ENCODE measurements at regions not wholly inside any gene's neighbourhood (a gene's known extent, or its start where the extent isn't known, plus 50 kb on each side); places are given as distances from the start of the nearest gene placed in this dataset.
A peak's percentile ranks its signal among the peaks of the same experiment; 100 is the strongest.
"Not testable (repeated sequence)": the region's sequence is repeated elsewhere in the genome, so short reads cannot be mapped to it uniquely, and the experiment has no call there.

DNA sequence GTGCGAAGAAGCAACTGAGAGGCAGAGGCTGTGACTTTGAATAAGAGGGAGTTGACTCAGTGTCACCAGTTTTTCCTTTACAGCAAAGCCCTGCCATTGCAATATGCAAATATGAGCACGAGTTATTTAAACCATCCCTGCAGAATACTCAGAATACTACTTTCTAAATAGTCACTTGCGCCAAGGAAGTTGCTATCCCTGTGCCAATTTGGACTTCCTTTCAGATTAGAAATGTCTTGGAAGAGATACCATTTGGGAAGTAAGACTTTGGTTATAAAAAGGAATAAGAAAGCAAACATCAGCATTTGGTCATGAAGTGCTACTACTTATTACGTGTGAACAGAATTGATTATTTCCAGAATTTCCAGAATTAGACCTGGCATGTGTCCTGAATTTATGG, 151.8 kb upstream of the MYT1L start:
- no peaks in the 10 kb centered on the region for H3K27me3 ChIP-seq (ENCODE audit: control insufficient read depth, insufficient read depth, low read length)
- H3K36me3 ChIP-seq (ENCODE audit: control insufficient read depth, insufficient read depth, low read length) = no peaks in the 10 kb centered on the region
- H3K9ac ChIP-seq (ENCODE audit: low read length) = no peak overlapping the region
- H3K4me1 ChIP-seq (ENCODE audit: control insufficient read depth, insufficient read depth, low read length) = no peaks in the 10 kb centered on the region
- no peak overlapping the region for H3K4me3 ChIP-seq (ENCODE audit: low read length)
- no peak overlapping the region for H3K27ac ChIP-seq (ENCODE audit: low read depth, low read length)

DNA sequence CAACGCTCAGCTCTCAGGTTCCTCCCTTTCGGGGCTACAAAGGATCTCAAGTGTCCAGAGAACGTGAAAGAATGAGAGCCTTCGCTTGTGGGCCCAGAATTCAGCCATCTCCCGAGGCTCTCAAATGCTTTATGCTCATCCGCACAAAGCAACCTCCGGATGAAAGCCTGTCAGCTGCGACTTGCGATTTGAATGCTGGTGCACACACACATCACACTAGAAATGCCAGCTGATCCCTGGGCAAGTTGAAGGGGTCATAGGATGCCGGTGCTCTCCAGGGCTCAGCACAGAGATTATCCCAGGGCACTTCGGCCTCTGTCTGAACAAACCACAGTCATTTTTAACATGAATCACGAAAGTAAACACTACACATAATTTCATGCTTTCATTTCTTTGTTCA, 141.8 kb upstream of the MYT1L start:
- H3K36me3 ChIP-seq (ENCODE audit: control insufficient read depth, insufficient read depth, low read length) = no peaks in the 10 kb centered on the region

DNA sequence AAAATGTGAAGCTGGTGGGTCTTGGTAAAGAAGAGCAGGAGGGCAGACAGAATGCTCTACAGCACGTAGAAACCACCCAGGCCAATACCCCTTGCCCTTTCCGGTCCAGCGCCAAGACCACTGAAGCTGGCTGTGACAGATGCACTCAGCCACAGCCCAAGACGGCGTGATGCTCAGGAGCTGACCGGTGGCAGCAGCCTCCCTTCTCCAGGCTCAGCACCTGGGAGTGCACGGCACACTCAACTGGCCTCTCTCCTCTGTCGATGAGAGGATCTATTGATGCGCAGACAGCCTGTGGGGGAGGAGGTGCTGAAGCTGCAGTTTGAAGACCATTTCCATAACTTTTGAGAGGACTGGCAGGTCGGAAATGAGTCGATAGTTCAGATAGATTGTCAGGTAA, 141.0 kb upstream of the MYT1L start:
- no peaks in the 10 kb centered on the region for H3K4me1 ChIP-seq (ENCODE audit: control insufficient read depth, insufficient read depth, low read length)
- H3K9ac ChIP-seq (ENCODE audit: low read length) = no peak overlapping the region
- H3K27me3 ChIP-seq (ENCODE audit: control insufficient read depth, insufficient read depth, low read length) = no peaks in the 10 kb centered on the region
- H3K27ac ChIP-seq (ENCODE audit: low read depth, low read length) = no peak overlapping the region
- no peak overlapping the region for H3K4me3 ChIP-seq (ENCODE audit: low read length)
- no peaks in the 10 kb centered on the region for H3K36me3 ChIP-seq (ENCODE audit: control insufficient read depth, insufficient read depth, low read length)

More for the DNA sequence above, 141.8 kb upstream of the MYT1L start:
- no peaks in the 10 kb centered on the region for H3K4me1 ChIP-seq (ENCODE audit: control insufficient read depth, insufficient read depth, low read length)
- H3K27me3 ChIP-seq (ENCODE audit: control insufficient read depth, insufficient read depth, low read length) = no peaks in the 10 kb centered on the region
- no peak overlapping the region for H3K27ac ChIP-seq (ENCODE audit: low read depth, low read length)
- no peak overlapping the region for H3K9ac ChIP-seq (ENCODE audit: low read length)
- no peak overlapping the region for H3K4me3 ChIP-seq (ENCODE audit: low read length)

DNA sequence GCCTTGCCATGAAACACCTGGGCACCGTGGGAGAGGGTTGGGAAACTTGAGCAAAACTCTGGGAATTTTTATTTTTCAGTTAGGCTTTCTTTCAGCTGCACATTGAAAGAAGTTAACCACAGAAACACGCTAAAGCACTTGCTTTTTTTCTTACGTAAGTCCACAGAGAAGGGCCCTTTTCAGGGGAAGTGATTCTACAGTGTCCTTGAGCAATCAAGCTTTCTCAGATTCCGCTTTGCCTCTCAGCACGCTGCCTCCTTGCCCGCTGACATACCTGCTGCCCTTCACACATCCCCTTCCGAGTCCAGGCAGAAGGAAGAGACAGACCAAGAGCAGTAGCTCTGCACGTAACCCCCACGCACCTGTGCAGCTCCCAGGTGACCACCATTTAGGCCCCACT, 135.5 kb upstream of the MYT1L start:
- Histone ChIP-seq H3K4me1 (ENCODE audit: control insufficient read depth, insufficient read depth, low read length) (no peaks in the 10 kb centered on the region), H3K9ac (ENCODE audit: low read length) (no peak overlapping the region), H3K36me3 (ENCODE audit: control insufficient read depth, insufficient read depth, low read length) (no peaks in the 10 kb centered on the region), H3K27me3 (ENCODE audit: control insufficient read depth, insufficient read depth, low read length) (no peaks in the 10 kb centered on the region), H3K4me3 (ENCODE audit: low read length) (no peak overlapping the region), H3K27ac (ENCODE audit: low read depth, low read length) (no peak overlapping the region)

DNA sequence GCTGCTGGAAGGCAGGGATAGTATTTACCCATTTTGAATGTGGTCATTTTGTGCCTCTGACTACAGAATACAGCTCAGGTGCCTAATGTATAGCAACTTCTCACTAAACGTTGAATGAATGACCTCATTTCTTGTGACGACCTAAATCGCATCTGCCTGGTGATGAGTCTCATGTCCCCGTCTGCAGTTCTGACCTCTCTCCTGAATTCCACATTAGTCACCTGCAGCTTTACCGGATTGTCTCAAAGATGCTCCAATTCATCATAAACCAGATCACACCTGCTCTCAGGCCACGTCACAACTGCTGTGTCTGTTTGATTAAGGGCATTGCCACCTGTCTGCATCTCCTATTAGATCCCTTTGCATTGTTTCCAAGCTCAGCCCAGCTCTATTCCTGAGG, 133.6 kb upstream of the MYT1L start:
- Histone ChIP-seq H3K27me3 (ENCODE audit: control insufficient read depth, insufficient read depth, low read length) (no peaks in the 10 kb centered on the region), H3K4me1 (ENCODE audit: control insufficient read depth, insufficient read depth, low read length) (no peaks in the 10 kb centered on the region), H3K9ac (ENCODE audit: low read length) (no peak overlapping the region), H3K36me3 (ENCODE audit: control insufficient read depth, insufficient read depth, low read length) (no peaks in the 10 kb centered on the region), H3K27ac (ENCODE audit: low read depth, low read length) (no peak overlapping the region), H3K4me3 (ENCODE audit: low read length) (peak overlapping the region; percentile 20)

DNA sequence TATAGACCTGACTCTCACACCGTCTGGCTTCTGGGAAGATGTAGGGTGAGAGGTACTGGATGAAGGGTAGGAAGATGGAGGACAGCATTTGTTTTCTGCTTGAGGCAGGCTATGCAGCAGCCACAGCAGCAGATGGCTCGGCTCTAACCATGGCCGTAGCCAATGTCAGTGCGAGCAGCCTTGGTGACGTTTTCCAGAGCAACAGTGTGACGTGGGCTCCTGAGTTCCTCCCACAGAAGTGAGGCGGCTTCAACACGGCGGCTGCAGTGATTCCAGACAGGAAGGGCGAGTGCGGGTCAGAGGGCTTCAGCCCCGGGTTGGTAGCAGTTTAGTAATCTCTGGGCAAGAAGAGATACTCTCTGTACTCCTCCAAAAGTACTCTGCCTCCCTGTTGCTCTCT, 133.0 kb upstream of the MYT1L start:
- Histone ChIP-seq H3K27ac (ENCODE audit: low read depth, low read length) (no peak overlapping the region), H3K9ac (ENCODE audit: low read length) (no peak overlapping the region), H3K4me1 (ENCODE audit: control insufficient read depth, insufficient read depth, low read length) (no peaks in the 10 kb centered on the region), H3K27me3 (ENCODE audit: control insufficient read depth, insufficient read depth, low read length) (no peaks in the 10 kb centered on the region), H3K4me3 (ENCODE audit: low read length) (peak overlapping the region; percentile 20), H3K36me3 (ENCODE audit: control insufficient read depth, insufficient read depth, low read length) (no peaks in the 10 kb centered on the region)

DNA sequence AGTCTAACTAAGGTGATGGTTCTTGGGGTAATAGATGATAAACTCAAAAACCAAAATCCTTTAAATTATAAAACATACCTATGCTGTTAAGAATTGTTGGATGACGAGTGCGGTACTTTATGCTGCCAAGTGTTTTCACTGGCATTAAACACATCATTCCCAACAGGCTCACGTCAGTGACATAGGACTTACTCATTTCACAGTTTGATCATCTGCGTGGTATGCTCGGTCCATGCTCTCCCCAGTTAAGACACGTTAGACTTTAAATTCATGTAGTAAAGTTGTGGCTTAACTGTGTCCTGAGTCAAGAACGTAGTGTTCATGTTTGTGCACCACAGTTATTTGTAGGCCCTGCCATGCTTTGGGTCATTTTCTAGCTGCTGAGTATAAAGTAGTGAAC, 125.6 kb upstream of the MYT1L start:
- H3K27ac ChIP-seq (ENCODE audit: low read depth, low read length) = no peak overlapping the region
- H3K4me1 ChIP-seq (ENCODE audit: control insufficient read depth, insufficient read depth, low read length) = no peaks in the 10 kb centered on the region
- no peak overlapping the region for H3K9ac ChIP-seq (ENCODE audit: low read length)
- H3K36me3 ChIP-seq (ENCODE audit: control insufficient read depth, insufficient read depth, low read length) = no peaks in the 10 kb centered on the region
- H3K4me3 ChIP-seq (ENCODE audit: low read length) = no peak overlapping the region
- no peaks in the 10 kb centered on the region for H3K27me3 ChIP-seq (ENCODE audit: control insufficient read depth, insufficient read depth, low read length)

DNA sequence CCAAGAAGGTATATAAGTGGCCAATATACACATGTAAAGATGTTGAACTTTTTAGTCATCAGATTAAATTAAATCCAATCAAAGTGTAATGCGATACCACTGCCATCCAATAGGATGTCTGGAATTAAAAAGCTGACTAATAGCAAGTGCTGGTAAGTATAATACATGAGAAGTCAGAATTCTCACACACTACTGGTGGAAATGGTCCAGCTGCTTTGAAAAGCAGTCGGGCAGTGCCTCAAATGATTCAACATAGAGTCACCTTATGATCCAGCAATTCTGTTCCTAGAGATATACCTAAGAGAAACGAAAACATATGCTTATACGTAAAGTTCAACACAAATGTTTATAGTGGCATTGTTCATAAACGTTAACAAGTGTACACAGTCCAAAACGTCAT, 124.1 kb upstream of the MYT1L start:
- no peaks in the 10 kb centered on the region for H3K4me1 ChIP-seq (ENCODE audit: control insufficient read depth, insufficient read depth, low read length)
- no peak overlapping the region for H3K27ac ChIP-seq (ENCODE audit: low read depth, low read length)
- no peak overlapping the region for H3K4me3 ChIP-seq (ENCODE audit: low read length)
- H3K9ac ChIP-seq (ENCODE audit: low read length) = no peak overlapping the region
- H3K36me3 ChIP-seq (ENCODE audit: control insufficient read depth, insufficient read depth, low read length) = no peaks in the 10 kb centered on the region
- no peaks in the 10 kb centered on the region for H3K27me3 ChIP-seq (ENCODE audit: control insufficient read depth, insufficient read depth, low read length)

DNA sequence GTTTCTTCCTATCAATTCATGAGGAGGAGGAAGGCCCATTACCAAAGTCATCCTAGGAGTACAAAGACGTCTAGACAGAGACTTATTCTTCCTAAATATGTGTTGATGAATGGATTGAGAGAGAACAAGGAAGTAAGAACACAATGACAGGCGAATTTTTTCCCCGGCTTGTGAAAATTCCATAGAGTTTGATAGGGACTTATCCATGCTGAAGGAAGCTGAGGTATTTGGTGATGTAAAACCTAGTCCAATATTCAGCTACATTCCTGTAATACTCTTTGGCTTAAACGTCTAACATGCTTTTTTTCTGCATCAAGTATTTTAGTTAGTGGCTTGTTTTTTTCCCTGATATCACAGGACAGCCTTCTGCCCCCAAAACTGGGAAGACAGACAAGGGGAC, 121.9 kb upstream of the MYT1L start:
- Histone ChIP-seq H3K4me3 (ENCODE audit: low read length) (no peak overlapping the region), H3K27me3 (ENCODE audit: control insufficient read depth, insufficient read depth, low read length) (no peaks in the 10 kb centered on the region), H3K36me3 (ENCODE audit: control insufficient read depth, insufficient read depth, low read length) (no peaks in the 10 kb centered on the region), H3K27ac (ENCODE audit: low read depth, low read length) (no peak overlapping the region), H3K9ac (ENCODE audit: low read length) (no peak overlapping the region), H3K4me1 (ENCODE audit: control insufficient read depth, insufficient read depth, low read length) (no peaks in the 10 kb centered on the region)

DNA sequence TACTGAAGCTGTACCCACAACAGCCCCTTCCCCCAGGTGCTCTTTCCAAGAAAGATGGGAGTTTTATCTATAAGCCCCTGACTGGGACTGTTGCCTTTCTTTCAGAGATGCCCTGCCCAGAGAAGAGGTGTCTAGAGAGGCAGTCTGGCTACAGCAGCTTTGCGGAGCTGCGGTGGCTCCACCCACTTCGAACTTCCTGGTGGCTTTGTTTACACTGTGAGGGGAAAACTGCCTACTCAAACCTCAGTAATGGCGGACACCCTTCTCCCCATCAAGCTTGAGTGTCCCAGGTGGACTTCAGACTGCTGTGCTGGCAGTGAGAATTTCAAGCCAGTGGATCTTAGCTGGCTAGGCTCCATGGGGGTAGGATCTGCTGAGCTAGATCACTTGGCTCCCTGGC, 120.2 kb upstream of the MYT1L start:
- H3K4me1 ChIP-seq (ENCODE audit: control insufficient read depth, insufficient read depth, low read length); H3K27ac ChIP-seq (ENCODE audit: low read depth, low read length); H3K9ac ChIP-seq (ENCODE audit: low read length): not testable (repeated sequence)

DNA sequence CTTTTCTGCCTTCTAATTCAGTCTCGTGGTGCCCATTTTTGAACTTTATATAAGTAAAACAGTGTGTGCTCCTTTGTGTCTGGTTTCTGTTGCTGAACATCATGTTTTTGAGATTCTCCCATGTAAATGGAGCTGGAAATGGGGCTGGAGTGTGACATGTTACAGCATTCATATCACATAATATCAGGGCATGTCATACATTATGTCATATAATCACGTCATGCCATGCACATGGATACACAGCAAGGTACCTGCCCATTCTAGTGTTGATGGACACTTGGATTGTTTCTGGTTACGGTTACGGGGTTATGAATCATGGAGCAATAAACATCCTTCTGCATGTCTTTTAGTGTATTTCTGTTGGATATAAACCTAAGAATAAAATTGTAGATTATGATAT, 117.1 kb upstream of the MYT1L start:
- no peaks in the 10 kb centered on the region for H3K36me3 ChIP-seq (ENCODE audit: control insufficient read depth, insufficient read depth, low read length)
- no peaks in the 10 kb centered on the region for H3K4me1 ChIP-seq (ENCODE audit: control insufficient read depth, insufficient read depth, low read length)
- H3K27me3 ChIP-seq (ENCODE audit: control insufficient read depth, insufficient read depth, low read length) = no peaks in the 10 kb centered on the region
- H3K4me3 ChIP-seq (ENCODE audit: low read length) = no peak overlapping the region
- no peak overlapping the region for H3K27ac ChIP-seq (ENCODE audit: low read depth, low read length)
- no peak overlapping the region for H3K9ac ChIP-seq (ENCODE audit: low read length)

More for the DNA sequence above, 120.2 kb upstream of the MYT1L start:
- H3K27me3 ChIP-seq (ENCODE audit: control insufficient read depth, insufficient read depth, low read length); H3K36me3 ChIP-seq (ENCODE audit: control insufficient read depth, insufficient read depth, low read length); H3K4me3 ChIP-seq (ENCODE audit: low read length): not testable (repeated sequence)

DNA sequence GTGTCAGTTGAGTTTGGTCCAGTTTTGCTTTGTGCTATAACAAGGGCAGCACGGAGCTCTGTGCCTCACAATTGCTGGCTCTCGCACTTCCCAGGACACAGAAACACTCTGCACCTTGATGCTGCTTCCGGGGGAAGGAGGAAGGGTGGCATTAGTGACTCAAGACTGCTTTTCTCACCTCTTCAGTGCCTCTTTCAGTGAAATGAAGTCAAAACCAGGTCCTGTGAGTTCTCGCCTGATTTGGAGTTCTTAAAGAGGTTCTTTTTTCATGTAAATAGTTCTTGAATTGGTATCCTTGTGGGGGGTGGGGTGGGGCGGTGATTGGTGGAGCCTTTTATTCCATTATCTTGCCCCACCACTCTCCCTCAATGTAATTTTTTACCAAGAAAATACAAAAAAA, 91.5 kb upstream of the MYT1L start:
- H3K36me3 ChIP-seq (ENCODE audit: control insufficient read depth, insufficient read depth, low read length) = no peaks in the 10 kb centered on the region

DNA sequence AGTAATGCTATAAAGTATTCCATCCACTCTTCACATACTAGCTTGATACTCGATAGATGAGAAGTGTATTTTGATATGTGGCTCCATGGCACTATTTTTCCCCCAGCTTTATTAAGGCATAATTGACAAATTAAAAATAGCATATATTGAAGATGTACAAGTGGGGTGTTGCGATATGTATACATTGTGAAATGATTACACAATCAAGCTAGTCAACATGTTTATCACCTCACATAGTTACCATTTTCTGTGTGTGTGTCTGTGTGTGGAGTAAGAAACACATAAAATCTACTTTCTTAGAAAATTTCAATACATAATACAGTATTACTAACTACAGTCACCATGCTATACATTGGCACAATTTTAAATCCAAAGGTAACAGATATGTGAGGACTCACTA, 82.5 kb upstream of the MYT1L start:
- Histone ChIP-seq H3K27me3 (ENCODE audit: control insufficient read depth, insufficient read depth, low read length) (no peaks in the 10 kb centered on the region), H3K27ac (ENCODE audit: low read depth, low read length) (no peak overlapping the region), H3K36me3 (ENCODE audit: control insufficient read depth, insufficient read depth, low read length) (no peaks in the 10 kb centered on the region), H3K9ac (ENCODE audit: low read length) (no peak overlapping the region), H3K4me1 (ENCODE audit: control insufficient read depth, insufficient read depth, low read length) (no peaks in the 10 kb centered on the region), H3K4me3 (ENCODE audit: low read length) (no peak overlapping the region)

More for the DNA sequence above, 91.5 kb upstream of the MYT1L start:
- Histone ChIP-seq H3K4me1 (ENCODE audit: control insufficient read depth, insufficient read depth, low read length) (no peaks in the 10 kb centered on the region), H3K27ac (ENCODE audit: low read depth, low read length) (no peak overlapping the region), H3K4me3 (ENCODE audit: low read length) (no peak overlapping the region), H3K27me3 (ENCODE audit: control insufficient read depth, insufficient read depth, low read length) (no peaks in the 10 kb centered on the region), H3K9ac (ENCODE audit: low read length) (no peak overlapping the region)

DNA sequence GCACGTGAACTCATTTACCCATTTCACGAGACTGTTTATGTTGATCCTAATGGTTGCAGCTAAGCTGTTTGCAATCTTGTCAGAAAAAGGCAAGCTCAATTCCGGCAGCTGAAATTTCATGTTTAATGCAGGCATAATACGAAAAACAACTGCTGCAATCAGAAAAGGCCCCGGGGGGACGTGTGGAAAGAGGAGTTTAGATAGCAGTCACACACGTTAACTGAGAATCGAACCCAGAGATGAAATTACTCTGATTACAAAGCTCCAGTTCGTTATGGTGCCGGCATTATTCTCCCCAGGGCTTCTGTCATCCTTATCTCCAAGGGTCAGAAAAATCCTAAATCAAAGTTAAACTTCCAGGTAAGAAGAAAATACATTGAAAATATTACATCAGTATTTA, 79.9 kb upstream of the MYT1L start:
- H3K9ac ChIP-seq (ENCODE audit: low read length) = no peak overlapping the region
- H3K4me1 ChIP-seq (ENCODE audit: control insufficient read depth, insufficient read depth, low read length) = no peaks in the 10 kb centered on the region
- no peaks in the 10 kb centered on the region for H3K36me3 ChIP-seq (ENCODE audit: control insufficient read depth, insufficient read depth, low read length)
- H3K27ac ChIP-seq (ENCODE audit: low read depth, low read length) = no peak overlapping the region
- no peak overlapping the region for H3K4me3 ChIP-seq (ENCODE audit: low read length)
- H3K27me3 ChIP-seq (ENCODE audit: control insufficient read depth, insufficient read depth, low read length) = no peaks in the 10 kb centered on the region
